B cell (primary cell): ENCODE measurements at regions not wholly inside any gene's neighbourhood (a gene's known extent, or its start where the extent isn't known, plus 50 kb on each side); places are given as distances from the start of the nearest gene placed in this dataset.

Experiments used
- ATAC-seq: fragments of 200-7000 bp; cut with Tn5 transposase; one replicate; pipeline ENCODE4 v1.10.0; 2021; ENCODE audit warnings: low read depth, mild to moderate bottlenecking, moderate number of reproducible peaks, moderate library complexity
- CTCF ChIA-PET: fragments of 350-600 bp; sonication (Branson Sonifier 250); formaldehyde crosslinking; loops from one replicate; lab custom pipeline; 2021; ENCODE audit warnings: antibody characterized with exemption, inconsistent platforms; lab: Charles Lee
- POLR2A ChIA-PET: fragments of 350-600 bp; sonication (Branson Sonifier 250); formaldehyde crosslinking; loops from one replicate; lab custom pipeline; 2021; ENCODE audit warnings: antibody characterized with exemption; lab: Charles Lee
- DNase-seq: peaks from one replicate; pipeline ENCODE4 v3.0.0; 2013
- H2AFZ ChIP-seq: 2 replicates; pipeline ENCODE4 v1.6.1; 2012; ENCODE audit warnings: mild to moderate bottlenecking, low read depth, low read length; ENCODE audit not compliant: insufficient read depth, poor library complexity, severe bottlenecking
- H3K27ac ChIP-seq, 2 donors: 1 replicate in 1 of 2; 2 replicates in 1 of 2; pipeline ENCODE4 v1.5.1; 2012 to 2013; ENCODE audit warnings: low read length in 2 of 2, mild to moderate bottlenecking in 2 of 2, moderate library complexity in 1 of 2
- H3K27me3 ChIP-seq, 4 experiments: fragments of 200-600 bp in 1 of 4; sonication (generic) in 1 of 4; replicated peaks in 1 of 4; 1 replicate in 2 of 4; 2 replicates in 2 of 4; pipeline versions ENCODE4 v1.6.1 to v1.7.0; 2013 to 2016; ENCODE audit warnings: low read length in 3 of 4, mild to moderate bottlenecking in 2 of 4, mixed read lengths in 1 of 4, moderate library complexity in 1 of 4; ENCODE audit not compliant: insufficient read depth in 4 of 4, control insufficient read depth in 3 of 4; ENCODE audit errors: control extremely low read depth in 1 of 4
- H3K36me3 ChIP-seq, 2 experiments: replicated peaks in 1 of 2; 1 replicate in 1 of 2; 2 replicates in 1 of 2; pipeline versions ENCODE4 v1.6.1 to v1.7.1; 2013; ENCODE audit warnings: low read length in 1 of 2; ENCODE audit not compliant: insufficient read depth in 2 of 2, control insufficient read depth in 1 of 2; ENCODE audit errors: control extremely low read depth in 1 of 2, extremely low read depth in 1 of 2
- H3K4me1 ChIP-seq, 2 donors: fragments of 200-600 bp in 1 of 2; sonication (generic) in 1 of 2; 1 replicate in 1 of 2; 2 replicates in 1 of 2; pipeline versions ENCODE4 v1.5.1 to v1.6.1; 2013 to 2017; ENCODE audit warnings: low read length in 2 of 2; ENCODE audit not compliant: control insufficient read depth in 2 of 2, insufficient read depth in 2 of 2
- H3K4me2 ChIP-seq: replicated peaks from 2 replicates; pipeline ENCODE3; 2012; ENCODE audit warnings: mild to moderate bottlenecking, low read depth, low read length; ENCODE audit not compliant: poor library complexity, severe bottlenecking
- H3K4me3 ChIP-seq, 5 experiments: fragments of 200-600 bp in 1 of 5; sonication (generic) in 1 of 5; 1 replicate in 3 of 5; 2 replicates in 2 of 5; pipeline versions ENCODE4 v1.5.1 to v1.7.0; 2011 to 2016; ENCODE audit warnings: low read length in 4 of 5, mild to moderate bottlenecking in 4 of 5, low read depth in 2 of 5, control low read depth in 1 of 5, moderate library complexity in 1 of 5; ENCODE audit not compliant: insufficient read depth in 1 of 5; ENCODE audit errors: control extremely low read depth in 1 of 5, extremely low read depth in 1 of 5
- H3K79me2 ChIP-seq: fragments of 200-600 bp; sonication (generic); one replicate; pipeline ENCODE4 v1.6.0; 2016; ENCODE audit warnings: low read length; ENCODE audit not compliant: control insufficient read depth, insufficient read depth
- H3K9ac ChIP-seq: fragments of 200-600 bp; sonication (generic); 2 replicates; pipeline ENCODE4 v1.6.1; 2017; ENCODE audit warnings: mild to moderate bottlenecking, low read length, moderate library complexity
- H3K9me3 ChIP-seq, 3 donors: one replicate each; pipeline versions ENCODE4 v1.6.1 to v1.7.1; 2013; ENCODE audit warnings: low read length in 2 of 3; ENCODE audit not compliant: control insufficient read depth in 2 of 3, insufficient read depth in 1 of 3; ENCODE audit errors: control extremely low read depth in 1 of 3
- H4K20me1 ChIP-seq: 2 replicates; pipeline ENCODE4 v1.6.0; 2012; ENCODE audit warnings: mild to moderate bottlenecking, low read length; ENCODE audit not compliant: insufficient read depth, control insufficient read depth, poor library complexity, severe bottlenecking
- H3K27ac Mint-ChIP-seq: one replicate; pipeline ENCODE4 v1.8.0; 2021; ENCODE audit warnings: mixed read lengths
- H3K27me3 Mint-ChIP-seq: one replicate; pipeline ENCODE4 v1.8.0; 2021; ENCODE audit warnings: mixed read lengths
- H3K4me1 Mint-ChIP-seq: one replicate; pipeline ENCODE4 v1.8.0; 2021; ENCODE audit warnings: mixed read lengths
- H3K4me3 Mint-ChIP-seq: one replicate; pipeline ENCODE4 v1.8.0; 2021; ENCODE audit warnings: mixed read lengths
- H3K9me3 Mint-ChIP-seq: one replicate; pipeline ENCODE4 v1.8.0; 2022; ENCODE audit warnings: mixed read lengths; ENCODE audit not compliant: insufficient read depth
- CTCF ChIP-seq: fragments of 200-600 bp; IDR thresholded peaks from one replicate; pipeline ENCODE4 v1.8.0; 2022; ENCODE audit warnings: antibody characterized with exemption, mild to moderate bottlenecking
- EZH2 ChIP-seq: IDR thresholded peaks from 2 replicates; pipeline ENCODE4 v1.6.1; 2012; ENCODE audit warnings: borderline replicate concordance, low read depth, mild to moderate bottlenecking, moderate library complexity, low read length; ENCODE audit not compliant: insufficient read depth, poor library complexity, severe bottlenecking
- WGBS: methylation state at CpG from one replicate; pipeline ENCODE4 v1.1.5; 2013; ENCODE audit warnings: missing lambda C conversion rate; ENCODE audit not compliant: insufficient coverage; 5-methylcytosine and 5-hydroxymethylcytosine counted together
- intact Hi-C: fragments of 100-400 bp; cut with micrococcal nuclease; formaldehyde crosslinking; loops from one replicate; pipeline ENCODE4 v1.10.0; 2022

- intact Hi-C loops, result no loop called here
- no peaks in the 10 kb centered on the region for H3K4me1 ChIP-seq
- H4K20me1 ChIP-seq, result no peaks in the 10 kb centered on the region
- no peaks in the 10 kb centered on the region for H3K27me3 Mint-ChIP-seq
- H3K4me3 ChIP-seq, result no peak overlapping the region
- no peak overlapping the region for H3K4me3 Mint-ChIP-seq
- POLR2A ChIA-PET, result no interaction called here
- H3K9me3 Mint-ChIP-seq, result peaks cover 6% of the 10 kb centered on the region
- TF ChIP-seq EZH2, result no peak
- no peak overlapping the region for H3K27ac Mint-ChIP-seq
- CTCF ChIA-PET, result no interaction called here
- no peaks in the 10 kb centered on the region for H3K36me3 ChIP-seq
- H3K4me2 ChIP-seq, result no peak overlapping the region
- DNase-seq (no peak), ATAC-seq (no peak)
- H3K27ac ChIP-seq, result no peak overlapping the region
- no peaks in the 10 kb centered on the region for H3K4me1 Mint-ChIP-seq
- H3K27me3 ChIP-seq, result no peaks in the 10 kb centered on the region
- H2AFZ ChIP-seq, result no peak overlapping the region
- no peaks in the 10 kb centered on the region for H3K9me3 ChIP-seq
- H3K79me2 ChIP-seq, result no peaks in the 10 kb centered on the region
- H3K9ac ChIP-seq, result no peak overlapping the region
Measured at GRCh38 chr4:58070726-58071125, 960.5 kb upstream of the IGFBP7 start.

- WGBS, result no CpG with 5 or more reads among the region's 3 CpGs
Measured at GRCh38 chr4:58064653-58065052, 954.5 kb upstream of the IGFBP7 start.

More at GRCh38 chr4:58064653-58065052, 954.5 kb upstream of the IGFBP7 start:
- Histone ChIP-seq H3K4me1 (no peaks in the 10 kb centered on the region), H3K9ac (no peak overlapping the region), H3K27me3 (no peaks in the 10 kb centered on the region), H3K4me3 (no peak overlapping the region), H3K27ac (no peak overlapping the region), H3K36me3 (no peaks in the 10 kb centered on the region), H3K9me3 (no peaks in the 10 kb centered on the region), H4K20me1 (no peaks in the 10 kb centered on the region), H3K4me2 (no peak overlapping the region), H2AFZ (no peak overlapping the region), H3K79me2 (no peaks in the 10 kb centered on the region)
- CTCF ChIA-PET, result no interaction called here
- Mint-ChIP-seq H3K4me1 (no peaks in the 10 kb centered on the region), H3K4me3 (no peak overlapping the region), H3K27ac (no peak overlapping the region), H3K27me3 (no peaks in the 10 kb centered on the region), H3K9me3 (no peaks in the 10 kb centered on the region)
- ATAC-seq, result no peak
- TF ChIP-seq CTCF, result no peak
- POLR2A ChIA-PET, result no interaction called here
- intact Hi-C loops, result no loop called here
- no peak for DNase-seq
